Activated B cell treated with CpG ODN at 0.5 μM for 24 hours (primary cell): ENCODE measurements at regions not wholly inside any gene's neighbourhood (a gene's known extent, or its start where the extent isn't known, plus 50 kb on each side); places are given as distances from the start of the nearest gene placed in this dataset.

Experiments used
- ATAC-seq: fragments of 200-7000 bp; cut with Tn5 transposase; one replicate; pipeline ENCODE4 v1.10.0; 2021; ENCODE audit warnings: low read depth, mild to moderate bottlenecking, moderate library complexity
- CTCF ChIA-PET: fragments of 350-600 bp; sonication (Branson Sonifier 250); formaldehyde crosslinking; loops from one replicate; lab custom pipeline; 2021; ENCODE audit warnings: antibody characterized with exemption; lab: Charles Lee
- POLR2A ChIA-PET: fragments of 350-600 bp; sonication (Branson Sonifier 250); formaldehyde crosslinking; loops from one replicate; lab custom pipeline; 2021; ENCODE audit warnings: antibody characterized with exemption; lab: Charles Lee
- DNase-seq: peaks from one replicate; pipeline ENCODE4 v3.0.0; 2022
- H3K27ac Mint-ChIP-seq: one replicate; pipeline ENCODE4 v1.8.0; 2020; ENCODE audit warnings: mixed read lengths
- H3K27me3 Mint-ChIP-seq: one replicate; pipeline ENCODE4 v1.8.0; 2021; ENCODE audit warnings: mixed read lengths
- H3K36me3 Mint-ChIP-seq: one replicate; pipeline ENCODE4 v1.8.0; 2021; ENCODE audit warnings: low read depth, mixed read lengths
- H3K4me1 Mint-ChIP-seq: one replicate; pipeline ENCODE4 v1.8.0; 2021; ENCODE audit warnings: mixed read lengths
- H3K4me3 Mint-ChIP-seq: one replicate; pipeline ENCODE4 v1.8.0; 2020; ENCODE audit warnings: mild to moderate bottlenecking, mixed read lengths
- H3K9me3 Mint-ChIP-seq: one replicate; pipeline ENCODE4 v1.8.0; 2020; ENCODE audit warnings: mixed read lengths
- CTCF ChIP-seq: fragments of 200-600 bp; IDR thresholded peaks from one replicate; pipeline ENCODE4 v1.8.0; 2022; ENCODE audit warnings: antibody characterized with exemption, mild to moderate bottlenecking
- intact Hi-C: fragments of 100-400 bp; cut with micrococcal nuclease; formaldehyde crosslinking; loops from one replicate; pipeline ENCODE4 v1.15.1; 2024

GRCh38 chr9:82382887-82383616 is 394.5 kb downstream of the SPATA31D1 start:
- H3K9me3 Mint-ChIP-seq: no peaks in the 10 kb centered on the region
- intact Hi-C loops: no loop called here
- no peaks in the 10 kb centered on the region for H3K36me3 Mint-ChIP-seq
- ChIA-PET CTCF (no interaction called here), POLR2A (no interaction called here)
- H3K4me1 Mint-ChIP-seq: no peaks in the 10 kb centered on the region
- TF ChIP-seq CTCF: no peak
- H3K27me3 Mint-ChIP-seq: no peaks in the 10 kb centered on the region
- ATAC-seq (no peak), DNase-seq (no peak)
- no peak overlapping the region for H3K4me3 Mint-ChIP-seq
- H3K27ac Mint-ChIP-seq: no peak overlapping the region

GRCh38 chr9:82385633-82386032 is 397.1 kb downstream of the SPATA31D1 start:
- DNase-seq: no peak
- Mint-ChIP-seq H3K27ac (no peak overlapping the region), H3K36me3 (no peaks in the 10 kb centered on the region), H3K9me3 (peaks cover 6% of the 10 kb centered on the region), H3K4me1 (no peaks in the 10 kb centered on the region), H3K4me3 (no peak overlapping the region), H3K27me3 (no peaks in the 10 kb centered on the region)
- POLR2A ChIA-PET: no interaction called here
- intact Hi-C loops: no loop called here
- CTCF ChIA-PET: no interaction called here
- TF ChIP-seq CTCF: no peak
- no peak for ATAC-seq

GRCh38 chr9:82397534-82397933 is 409.0 kb downstream of the SPATA31D1 start:
- DNase-seq: no peak
- no peaks in the 10 kb centered on the region for H3K27me3 Mint-ChIP-seq
- no peaks in the 10 kb centered on the region for H3K9me3 Mint-ChIP-seq
- H3K36me3 Mint-ChIP-seq: no peaks in the 10 kb centered on the region
- intact Hi-C loops: loop anchor here (10.0 kb wide), 1 partner anchor 57 kb away; no protein-coding TSS in a partner anchor
- CTCF ChIA-PET: no interaction called here
- POLR2A ChIA-PET: no interaction called here
- no peak overlapping the region for H3K4me3 Mint-ChIP-seq
- H3K27ac Mint-ChIP-seq: no peak overlapping the region
- TF ChIP-seq CTCF: no peak
- ATAC-seq: no peak
- H3K4me1 Mint-ChIP-seq: no peaks in the 10 kb centered on the region

GRCh38 chr9:82404196-82404870 is 415.8 kb downstream of the SPATA31D1 start:
- Mint-ChIP-seq H3K9me3 (no peaks in the 10 kb centered on the region), H3K27me3 (no peaks in the 10 kb centered on the region), H3K4me3 (no peak overlapping the region), H3K4me1 (no peaks in the 10 kb centered on the region), H3K36me3 (no peaks in the 10 kb centered on the region), H3K27ac (no peak overlapping the region)
- ATAC-seq: no peak
- CTCF ChIA-PET: no interaction called here
- DNase-seq: no peak
- intact Hi-C loops: no loop called here
- POLR2A ChIA-PET: interaction anchor here (0.6 kb wide), 1 partner anchor 166 kb away, joined by 3 read pairs; no protein-coding TSS in a partner anchor
- no peak for TF ChIP-seq CTCF

DNA sequence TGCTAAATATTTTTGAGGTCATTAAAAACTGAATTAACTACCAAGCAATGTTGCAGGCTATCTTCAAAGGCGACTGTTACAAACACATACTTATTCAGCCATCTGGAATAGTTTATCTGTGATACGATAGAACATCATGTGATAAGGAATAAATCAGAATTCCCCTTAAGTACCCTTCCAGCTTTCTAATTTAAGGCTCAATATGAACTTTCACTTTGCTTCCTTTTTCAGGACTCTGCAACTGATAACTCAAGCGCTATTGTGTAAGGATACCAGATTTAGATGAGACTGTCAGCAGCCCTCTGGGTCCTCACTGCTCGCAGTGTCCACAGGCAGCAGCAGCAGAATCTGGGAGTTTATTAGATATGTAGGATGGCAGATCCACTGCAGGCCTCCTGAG is 416.3 kb downstream of the SPATA31D1 start:
- Mint-ChIP-seq H3K4me1 (no peaks in the 10 kb centered on the region), H3K9me3 (no peaks in the 10 kb centered on the region), H3K27me3 (no peaks in the 10 kb centered on the region), H3K36me3 (no peaks in the 10 kb centered on the region), H3K27ac (no peak overlapping the region), H3K4me3 (no peak overlapping the region)
- TF ChIP-seq CTCF: no peak
- ChIA-PET POLR2A (no interaction called here), CTCF (no interaction called here)
- intact Hi-C loops: no loop called here
- DNase-seq: no peak
- ATAC-seq: no peak
